ENCODE measurements at regions not wholly inside any gene's neighbourhood (a gene's known extent, or its start where the extent isn't known, plus 50 kb on each side); places are given as distances from the start of the nearest gene placed in this dataset.
"Not testable (repeated sequence)": the region's sequence is repeated elsewhere in the genome, so short reads cannot be mapped to it uniquely, and the experiment has no call there.

DNA sequence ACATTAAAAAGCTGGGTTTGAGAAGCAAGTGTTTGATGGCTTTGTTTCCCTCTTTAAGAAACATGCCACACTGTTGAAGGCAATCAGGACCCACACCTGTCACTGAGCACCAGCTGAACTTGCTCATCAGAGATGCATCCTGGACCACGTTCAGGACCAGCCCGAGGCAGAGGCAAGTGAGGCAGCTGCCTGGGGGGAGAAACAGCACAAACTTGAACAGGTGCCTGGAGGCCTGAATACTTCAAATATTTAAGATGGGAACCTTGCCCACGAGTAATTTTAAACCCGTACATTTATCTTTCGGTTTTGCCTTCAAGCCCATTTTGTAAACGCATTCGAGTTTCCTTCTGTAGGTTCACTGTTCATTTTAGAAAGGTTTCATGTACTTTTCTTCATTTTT is 421.3 kb downstream of the NYAP2 start:
- Histone ChIP-seq H3K4me3 (ENCODE audit: low read depth in 1 of 2, low read length in 2 of 2) (no peak overlapping the region), H3K27me3 (ENCODE audit: insufficient read depth, low read length, poor library complexity) (no peaks in the 10 kb centered on the region), H3K79me2 (ENCODE audit: insufficient read depth, low read length) (no peaks in the 10 kb centered on the region), H2AFZ (ENCODE audit: low read depth, low read length) (no peak overlapping the region), H3K27ac (ENCODE audit: low read length) (no peak overlapping the region), H3K36me3 (ENCODE audit: insufficient read depth, low read length) (no peaks in the 10 kb centered on the region), H3K4me1 (ENCODE audit: insufficient read depth, low read length) (no peaks in the 10 kb centered on the region), H3K9ac (ENCODE audit: low read depth, low read length) (no peak overlapping the region), H3K4me2 (ENCODE audit: insufficient read depth, low read length) (no peak overlapping the region), H4K20me1 (ENCODE audit: insufficient read depth, low read length) (no peaks in the 10 kb centered on the region), H3K9me3 (ENCODE audit: insufficient read depth, low read length, severe bottlenecking) (no peaks in the 10 kb centered on the region)
- ATAC-seq (ENCODE audit: insufficient read depth, low read depth), result no peak
- TF ChIP-seq EZH2 (IDR thresholded peaks at IDR 0.05; ENCODE audit: borderline replicate concordance, low read depth, low read length, severe bottlenecking), result no peak
- TF ChIP-seq, protein P1, sequence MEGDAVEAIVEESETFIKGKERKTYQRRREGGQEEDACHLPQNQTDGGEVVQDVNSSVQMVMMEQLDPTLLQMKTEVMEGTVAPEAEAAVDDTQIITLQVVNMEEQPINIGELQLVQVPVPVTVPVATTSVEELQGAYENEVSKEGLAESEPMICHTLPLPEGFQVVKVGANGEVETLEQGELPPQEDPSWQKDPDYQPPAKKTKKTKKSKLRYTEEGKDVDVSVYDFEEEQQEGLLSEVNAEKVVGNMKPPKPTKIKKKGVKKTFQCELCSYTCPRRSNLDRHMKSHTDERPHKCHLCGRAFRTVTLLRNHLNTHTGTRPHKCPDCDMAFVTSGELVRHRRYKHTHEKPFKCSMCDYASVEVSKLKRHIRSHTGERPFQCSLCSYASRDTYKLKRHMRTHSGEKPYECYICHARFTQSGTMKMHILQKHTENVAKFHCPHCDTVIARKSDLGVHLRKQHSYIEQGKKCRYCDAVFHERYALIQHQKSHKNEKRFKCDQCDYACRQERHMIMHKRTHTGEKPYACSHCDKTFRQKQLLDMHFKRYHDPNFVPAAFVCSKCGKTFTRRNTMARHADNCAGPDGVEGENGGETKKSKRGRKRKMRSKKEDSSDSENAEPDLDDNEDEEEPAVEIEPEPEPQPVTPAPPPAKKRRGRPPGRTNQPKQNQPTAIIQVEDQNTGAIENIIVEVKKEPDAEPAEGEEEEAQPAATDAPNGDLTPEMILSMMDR (IDR thresholded peaks at IDR 0.05; ENCODE audit: borderline replicate concordance, extremely low read depth, low read length, poor library complexity, severe bottlenecking), result no peak
- no peak for DNase-seq

- Histone ChIP-seq H3K27me3 (ENCODE audit: insufficient read depth, low read length, poor library complexity) (no peaks in the 10 kb centered on the region), H3K27ac (ENCODE audit: low read length) (no peak overlapping the region), H2AFZ (ENCODE audit: low read depth, low read length) (no peak overlapping the region), H3K9ac (ENCODE audit: low read depth, low read length) (no peak overlapping the region), H3K36me3 (ENCODE audit: insufficient read depth, low read length) (no peaks in the 10 kb centered on the region), H3K4me3 (ENCODE audit: low read depth in 1 of 2, low read length in 2 of 2) (no peak overlapping the region), H4K20me1 (ENCODE audit: insufficient read depth, low read length) (no peaks in the 10 kb centered on the region), H3K4me1 (ENCODE audit: insufficient read depth, low read length) (no peaks in the 10 kb centered on the region), H3K79me2 (ENCODE audit: insufficient read depth, low read length) (no peaks in the 10 kb centered on the region), H3K9me3 (ENCODE audit: insufficient read depth, low read length, severe bottlenecking) (no peaks in the 10 kb centered on the region), H3K4me2 (ENCODE audit: insufficient read depth, low read length) (no peak overlapping the region)
- DNase-seq, result no peak
- TF ChIP-seq, protein P1 (IDR thresholded peaks at IDR 0.05; ENCODE audit: borderline replicate concordance, extremely low read depth, low read length, poor library complexity, severe bottlenecking), result no peak
- TF ChIP-seq EZH2 (IDR thresholded peaks at IDR 0.05; ENCODE audit: borderline replicate concordance, low read depth, low read length, severe bottlenecking), result no peak
- no peak for ATAC-seq (ENCODE audit: insufficient read depth, low read depth)
Observed at GRCh38 chr2:225814554-225814953, 415.0 kb downstream of the NYAP2 start.

DNA sequence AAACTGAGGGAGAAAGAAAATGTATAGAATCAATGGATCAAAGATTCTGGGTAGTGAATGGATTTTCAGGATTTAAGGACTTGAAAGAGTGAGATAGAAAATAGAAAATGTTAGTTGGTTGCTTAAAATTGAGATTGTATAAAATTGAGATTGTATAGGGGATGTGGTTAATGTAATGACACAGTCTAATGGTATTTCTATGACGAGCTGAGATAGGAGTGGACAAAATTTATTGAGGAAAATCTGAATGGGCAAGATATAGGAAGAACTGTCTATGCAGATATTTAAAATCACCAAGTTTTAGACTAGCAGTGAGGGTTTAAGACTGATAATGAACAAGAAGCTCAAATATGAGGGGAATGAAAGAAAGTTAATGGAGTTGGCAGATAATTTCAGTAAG is 406.6 kb downstream of the NYAP2 start:
- Histone ChIP-seq H3K27ac (ENCODE audit: low read length) (no peak overlapping the region), H3K36me3 (ENCODE audit: insufficient read depth, low read length) (no peaks in the 10 kb centered on the region), H3K4me3 (ENCODE audit: low read depth in 1 of 2, low read length in 2 of 2) (no peak overlapping the region), H3K9ac (ENCODE audit: low read depth, low read length) (no peak overlapping the region), H4K20me1 (ENCODE audit: insufficient read depth, low read length) (no peaks in the 10 kb centered on the region), H3K27me3 (ENCODE audit: insufficient read depth, low read length, poor library complexity) (no peaks in the 10 kb centered on the region), H2AFZ (ENCODE audit: low read depth, low read length) (no peak overlapping the region), H3K4me2 (ENCODE audit: insufficient read depth, low read length) (no peak overlapping the region), H3K4me1 (ENCODE audit: insufficient read depth, low read length) (no peaks in the 10 kb centered on the region), H3K9me3 (ENCODE audit: insufficient read depth, low read length, severe bottlenecking) (no peaks in the 10 kb centered on the region), H3K79me2 (ENCODE audit: insufficient read depth, low read length) (no peaks in the 10 kb centered on the region)
- ATAC-seq (ENCODE audit: insufficient read depth, low read depth) (no peak), DNase-seq (no peak)
- TF ChIP-seq, protein P1 (IDR thresholded peaks at IDR 0.05; ENCODE audit: borderline replicate concordance, extremely low read depth, low read length, poor library complexity, severe bottlenecking), result no peak
- TF ChIP-seq EZH2 (IDR thresholded peaks at IDR 0.05; ENCODE audit: borderline replicate concordance, low read depth, low read length, severe bottlenecking), result no peak

DNA sequence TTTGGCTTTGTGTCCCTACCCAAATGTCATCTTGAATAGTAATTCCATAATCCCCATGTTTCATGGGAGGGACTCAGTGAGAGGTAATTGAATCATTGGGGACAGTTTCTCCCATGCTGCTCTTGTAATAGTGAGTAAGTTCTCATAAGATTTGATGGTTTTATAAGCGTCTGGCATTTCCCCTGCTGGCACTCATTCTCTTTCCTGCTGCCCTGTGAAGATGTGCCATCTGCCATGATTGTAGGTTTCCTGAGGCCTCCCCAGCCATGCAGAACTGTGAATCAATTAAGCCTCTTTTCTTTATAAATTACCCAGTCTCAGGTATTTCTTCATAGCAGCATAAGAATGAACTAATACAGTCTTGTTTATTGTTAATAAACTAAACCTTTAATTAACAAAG is 402.6 kb downstream of the NYAP2 start:
- H3K4me2 ChIP-seq (ENCODE audit: insufficient read depth, low read length); H3K36me3 ChIP-seq (ENCODE audit: insufficient read depth, low read length); DNase-seq; H3K4me1 ChIP-seq (ENCODE audit: insufficient read depth, low read length); H3K79me2 ChIP-seq (ENCODE audit: insufficient read depth, low read length); H3K27ac ChIP-seq (ENCODE audit: low read length); H4K20me1 ChIP-seq (ENCODE audit: insufficient read depth, low read length); H2AFZ ChIP-seq (ENCODE audit: low read depth, low read length); H3K4me3 ChIP-seq (ENCODE audit: low read depth in 1 of 2, low read length in 2 of 2); H3K9ac ChIP-seq (ENCODE audit: low read depth, low read length); ATAC-seq (ENCODE audit: insufficient read depth, low read depth); H3K9me3 ChIP-seq (ENCODE audit: insufficient read depth, low read length, severe bottlenecking); H3K27me3 ChIP-seq (ENCODE audit: insufficient read depth, low read length, poor library complexity): not testable (repeated sequence)
